OCI-LY1 (cell line): ENCODE measurements at regions not wholly inside any gene's neighbourhood (a gene's known extent, or its start where the extent isn't known, plus 50 kb on each side); places are given as distances from the start of the nearest gene placed in this dataset.

ENCODE experiments used
- H2AFZ ChIP-seq: fragments of 200-600 bp; sonication (generic), shearing (Covaris generic); 2 replicates; pipeline ENCODE4 v1.6.0; 2014; ENCODE audit warnings: antibody characterized with exemption, mild to moderate bottlenecking, low read length
- H3F3A ChIP-seq: fragments of 200-600 bp; sonication (generic), shearing (Covaris generic); 2 replicates; pipeline ENCODE4 v1.6.0; 2014; ENCODE audit warnings: mild to moderate bottlenecking, antibody characterized with exemption, low read length, moderate library complexity; ENCODE audit not compliant: insufficient read depth
- H3K27ac ChIP-seq: fragments of 200-600 bp; sonication (generic); 2 replicates; pipeline ENCODE4 v1.5.1; 2014; ENCODE audit warnings: low read length, mixed run types, mild to moderate bottlenecking, low read depth; ENCODE audit not compliant: poor library complexity, severe bottlenecking
- H3K27me3 ChIP-seq: fragments of 200-600 bp; sonication (generic); 2 replicates; pipeline ENCODE4 v1.6.0; 2014; ENCODE audit warnings: antibody characterized with exemption, mild to moderate bottlenecking, low read length, moderate library complexity; ENCODE audit not compliant: insufficient read depth
- H3K36me3 ChIP-seq: fragments of 200-600 bp; sonication (generic); 2 replicates; pipeline ENCODE4 v1.6.1; 2014; ENCODE audit warnings: mild to moderate bottlenecking, antibody characterized with exemption, low read length, moderate library complexity, mixed read lengths; ENCODE audit not compliant: insufficient read depth
- H3K4me1 ChIP-seq: fragments of 200-600 bp; sonication (generic); 2 replicates; pipeline ENCODE4 v1.5.1; 2014; ENCODE audit warnings: mild to moderate bottlenecking, low read length, moderate library complexity; ENCODE audit not compliant: insufficient read depth, severe bottlenecking
- H3K4me2 ChIP-seq: fragments of 200-600 bp; sonication (generic), shearing (Covaris generic); 2 replicates; pipeline ENCODE4 v1.6.1; 2014; ENCODE audit warnings: low read length
- H3K4me3 ChIP-seq: fragments of 200-600 bp; sonication (generic); 2 replicates; pipeline ENCODE4 v1.5.1; 2014; ENCODE audit warnings: low read length, low read depth, mild to moderate bottlenecking, mixed read lengths; ENCODE audit not compliant: poor library complexity, severe bottlenecking
- H3K79me2 ChIP-seq: fragments of 200-600 bp; shearing (Covaris generic); 2 replicates; pipeline ENCODE4 v1.6.1; 2016; ENCODE audit warnings: mixed run types, low read length, mixed read lengths; ENCODE audit not compliant: insufficient read depth
- H3K9ac ChIP-seq: fragments of 200-600 bp; sonication (generic), shearing (Covaris generic); 2 replicates; pipeline ENCODE4 v1.6.1; 2014; ENCODE audit warnings: mild to moderate bottlenecking, low read length, mixed read lengths
- H3K9me2 ChIP-seq: fragments of 200-600 bp; sonication (generic), shearing (Covaris generic); 2 replicates; pipeline ENCODE4 v1.6.1; 2014; ENCODE audit warnings: low read depth, mild to moderate bottlenecking, low read length, mixed read lengths
- H3K9me3 ChIP-seq: fragments of 200-600 bp; shearing (Covaris generic); 2 replicates; pipeline ENCODE4 v1.6.1; 2014; ENCODE audit warnings: low read length, mixed read lengths
- H4K20me1 ChIP-seq: fragments of 200-600 bp; sonication (generic), shearing (Covaris generic); 2 replicates; pipeline ENCODE4 v1.6.0; 2016; ENCODE audit warnings: mild to moderate bottlenecking, low read length; ENCODE audit not compliant: insufficient read depth
- CTCF ChIP-seq: fragments of 200-600 bp; sonication (generic), shearing (Covaris generic); IDR thresholded peaks from 2 replicates; pipeline ENCODE4 v1.5.1; 2017; ENCODE audit warnings: mild to moderate bottlenecking, antibody characterized with exemption, low read length, moderate library complexity, mixed read lengths
- EZH2 ChIP-seq: fragments of 200-600 bp; sonication (generic), shearing (Covaris generic); IDR thresholded peaks from 2 replicates; pipeline ENCODE4 v1.8.0; 2017; ENCODE audit warnings: borderline replicate concordance, mixed run types, mild to moderate bottlenecking, antibody characterized with exemption, low read length, moderate library complexity, mixed read lengths

- Histone ChIP-seq H2AFZ (no peak overlapping the region), H3K4me2 (no peak overlapping the region)
Measured at GRCh38 chr12:22798116-22798515, 173.1 kb downstream of the ETNK1 start.

GRCh38 chr12:22799503-22799902, 174.5 kb downstream of the ETNK1 start:
- no peak overlapping the region for H3K4me2 ChIP-seq
- no peaks in the 10 kb centered on the region for H3K4me1 ChIP-seq
- no peaks in the 10 kb centered on the region for H3K27me3 ChIP-seq
- no peak overlapping the region for H3K4me3 ChIP-seq
- H2AFZ ChIP-seq, result no peak overlapping the region
- no peak overlapping the region for H3K27ac ChIP-seq
- H3K79me2 ChIP-seq, result no peaks in the 10 kb centered on the region
- H3K9ac ChIP-seq, result no peak overlapping the region
- no peaks in the 10 kb centered on the region for H4K20me1 ChIP-seq
- no peak for TF ChIP-seq EZH2
- TF ChIP-seq CTCF, result no peak
- no peaks in the 10 kb centered on the region for H3K9me3 ChIP-seq
- no peaks in the 10 kb centered on the region for H3K9me2 ChIP-seq
- H3F3A ChIP-seq, result no peaks in the 10 kb centered on the region
- H3K36me3 ChIP-seq, result no peaks in the 10 kb centered on the region

More at GRCh38 chr12:22798116-22798515, 173.1 kb downstream of the ETNK1 start:
- Histone ChIP-seq H3K27ac (no peak overlapping the region), H3K9me3 (no peaks in the 10 kb centered on the region), H3K9me2 (no peaks in the 10 kb centered on the region), H3F3A (no peaks in the 10 kb centered on the region), H3K4me1 (no peaks in the 10 kb centered on the region), H3K9ac (no peak overlapping the region), H3K27me3 (no peaks in the 10 kb centered on the region), H3K36me3 (no peaks in the 10 kb centered on the region), H4K20me1 (no peaks in the 10 kb centered on the region), H3K79me2 (no peaks in the 10 kb centered on the region), H3K4me3 (no peak overlapping the region)
- TF ChIP-seq CTCF (no peak), EZH2 (no peak)

- Histone ChIP-seq H3K4me3 (no peak overlapping the region), H3K36me3 (no peaks in the 10 kb centered on the region), H3K4me2 (no peak overlapping the region), H3F3A (no peaks in the 10 kb centered on the region), H3K4me1 (no peaks in the 10 kb centered on the region), H3K27me3 (no peaks in the 10 kb centered on the region), H3K9me3 (no peaks in the 10 kb centered on the region), H3K9me2 (no peaks in the 10 kb centered on the region), H3K27ac (no peak overlapping the region), H2AFZ (no peak overlapping the region), H4K20me1 (no peaks in the 10 kb centered on the region), H3K79me2 (no peaks in the 10 kb centered on the region), H3K9ac (no peak overlapping the region)
- no peak for TF ChIP-seq CTCF
- no peak for TF ChIP-seq EZH2
Measured at GRCh38 chr12:22800332-22800731, 175.4 kb downstream of the ETNK1 start.
